Esophagus muscularis mucosa (tissue), 4 donors: ENCODE measurements at regions not wholly inside any gene's neighbourhood (a gene's known extent, or its start where the extent isn't known, plus 50 kb on each side); places are given as distances from the start of the nearest gene placed in this dataset.

Experiments used
- DNase-seq: peaks from one replicate; pipeline ENCODE4 v3.0.0-alpha.2; 2017; ENCODE audit errors: extremely low spot score
- H3K27ac ChIP-seq, 4 donors: fragments of 200-600 bp; sonication (generic); replicated peaks in 1 of 4; 1 replicate in 3 of 4; 2 replicates in 1 of 4; pipeline ENCODE4 v1.5.1; 2016 to 2019; ENCODE audit warnings: mild to moderate bottlenecking in 1 of 4
- H3K27me3 ChIP-seq, 4 donors: fragments of 200-600 bp; sonication (generic); one replicate each; pipeline versions ENCODE4 v1.5.1 to v1.6.0; 2016 to 2019
- H3K36me3 ChIP-seq, 4 donors: fragments of 200-600 bp; sonication (generic); one replicate each; pipeline ENCODE4 v1.5.1; 2016 to 2019
- H3K4me1 ChIP-seq, 4 donors: fragments of 200-600 bp; sonication (generic); one replicate each; pipeline ENCODE4 v1.5.1; 2016 to 2019
- H3K4me3 ChIP-seq, 4 donors: fragments of 200-600 bp; sonication (generic); 1 replicate in 2 of 4; 2 replicates in 2 of 4; pipeline ENCODE4 v1.5.1; 2016 to 2019; ENCODE audit warnings: mild to moderate bottlenecking in 4 of 4, moderate library complexity in 1 of 4
- H3K9me3 ChIP-seq, 4 donors: fragments of 200-600 bp; sonication (generic); 1 replicate in 3 of 4; 2 replicates in 1 of 4; pipeline ENCODE4 v1.5.1; 2016 to 2019
- CTCF ChIP-seq, 3 experiments: fragments of 200-600 bp in 2 of 3; fragments of 450-650 bp in 1 of 3; sonication (generic) in 2 of 3; IDR thresholded peaks; one replicate each; pipeline ENCODE4 v1.5.1; 2017 to 2019; ENCODE audit warnings: antibody characterized with exemption in 3 of 3, mild to moderate bottlenecking in 2 of 3, moderate library complexity in 1 of 3
- EP300 ChIP-seq: sonication (generic); formaldehyde crosslinking; IDR thresholded peaks from one replicate; pipeline ENCODE4 v1.6.1; 2017; ENCODE audit warnings: antibody characterized with exemption
- POLR2A ChIP-seq: fragments of 450-650 bp; IDR thresholded peaks from one replicate; pipeline ENCODE4 v1.6.1; 2017; ENCODE audit warnings: antibody characterized with exemption, moderate library complexity, mild to moderate bottlenecking, low read depth
- POLR2AphosphoS5 ChIP-seq, 2 donors: sonication (generic); formaldehyde crosslinking; IDR thresholded peaks; one replicate each; pipeline ENCODE4 v1.6.1; 2017; ENCODE audit warnings: antibody characterized with exemption in 2 of 2
- WGBS: methylation state at CpG from one replicate; pipeline ENCODE4 v1.1.5; 2018; 5-methylcytosine and 5-hydroxymethylcytosine counted together
- intact Hi-C: fragments of 100-400 bp; cut with DNase I; formaldehyde crosslinking; loops from one replicate; pipeline ENCODE4 v1.15.1; 2023

GRCh38 chr5:166582416-166582815 lies 1709.0 kb upstream of the WWC1 start:
- WGBS, result 88% methylated on average over 4 of the region's 4 CpGs
- H3K9me3 ChIP-seq, result no peaks in the 10 kb centered on the region
- no peaks in the 10 kb centered on the region for H3K4me1 ChIP-seq
- H3K4me3 ChIP-seq, result no peak overlapping the region
- H3K36me3 ChIP-seq, result no peaks in the 10 kb centered on the region
- H3K27me3 ChIP-seq, result no peaks in the 10 kb centered on the region
- DNase-seq, result no peak
- no peak overlapping the region for H3K27ac ChIP-seq
- TF ChIP-seq POLR2AphosphoS5 (IDR thresholded peaks at IDR 0.05) (no peak), EP300 (no peak), CTCF (IDR thresholded peaks at IDR 0.05) (no peak), POLR2A (no peak)
- intact Hi-C loops, result no loop called here

GRCh38 chr5:166594567-166594966 lies 1696.9 kb upstream of the WWC1 start:
- TF ChIP-seq EP300, result no peak
- TF ChIP-seq CTCF (IDR thresholded peaks at IDR 0.05), result no peak
- TF ChIP-seq POLR2A, result no peak
- no peak for TF ChIP-seq POLR2AphosphoS5 (IDR thresholded peaks at IDR 0.05)
- Histone ChIP-seq H3K27me3 (no peaks in the 10 kb centered on the region), H3K9me3 (no peaks in the 10 kb centered on the region), H3K4me3 (no peak overlapping the region), H3K4me1 (no peaks in the 10 kb centered on the region), H3K27ac (no peak overlapping the region), H3K36me3 (no peaks in the 10 kb centered on the region)
- no peak for DNase-seq
- intact Hi-C loops, result no loop called here

GRCh38 chr5:166595274-166595951 lies 1696.0 kb upstream of the WWC1 start:
- 58% methylated on average over 7 of the region's 7 CpGs for WGBS
- Histone ChIP-seq H3K27ac (no peak overlapping the region), H3K36me3 (no peaks in the 10 kb centered on the region), H3K27me3 (no peaks in the 10 kb centered on the region), H3K4me1 (no peaks in the 10 kb centered on the region), H3K4me3 (no peak overlapping the region), H3K9me3 (no peaks in the 10 kb centered on the region)
- no peak for DNase-seq
- TF ChIP-seq POLR2AphosphoS5 (IDR thresholded peaks at IDR 0.05) (no peak), EP300 (no peak), CTCF (IDR thresholded peaks at IDR 0.05) (no peak), POLR2A (no peak)
- intact Hi-C loops, result no loop called here

GRCh38 chr5:166596043-166596442 lies 1695.4 kb upstream of the WWC1 start:
- no peaks in the 10 kb centered on the region for H3K36me3 ChIP-seq
- no peaks in the 10 kb centered on the region for H3K27me3 ChIP-seq
- TF ChIP-seq POLR2A (no peak), EP300 (no peak), CTCF (IDR thresholded peaks at IDR 0.05) (no peak), POLR2AphosphoS5 (IDR thresholded peaks at IDR 0.05) (no peak)
- intact Hi-C loops, result no loop called here
- H3K27ac ChIP-seq, result no peak overlapping the region
- no peaks in the 10 kb centered on the region for H3K4me1 ChIP-seq
- no peak for DNase-seq
- 77% methylated on average over 7 of the region's 7 CpGs for WGBS
- no peak overlapping the region for H3K4me3 ChIP-seq
- no peaks in the 10 kb centered on the region for H3K9me3 ChIP-seq

GRCh38 chr5:166602271-166602670 lies 1689.2 kb upstream of the WWC1 start:
- WGBS, result 74% methylated on average over 2 of the region's 2 CpGs
- intact Hi-C loops, result no loop called here
- no peak for TF ChIP-seq EP300
- TF ChIP-seq POLR2A, result no peak
- H3K27ac ChIP-seq, result no peak overlapping the region
- no peaks in the 10 kb centered on the region for H3K27me3 ChIP-seq
- DNase-seq, result no peak
- H3K36me3 ChIP-seq, result no peaks in the 10 kb centered on the region
- H3K4me1 ChIP-seq, result no peaks in the 10 kb centered on the region
- H3K4me3 ChIP-seq, result no peak overlapping the region
- no peaks in the 10 kb centered on the region for H3K9me3 ChIP-seq
